Keratinocyte (primary cell): ENCODE measurements at regions not wholly inside any gene's neighbourhood (a gene's known extent, or its start where the extent isn't known, plus 50 kb on each side); places are given as distances from the start of the nearest gene placed in this dataset.

Source experiments
- EZH2 ChIP-seq: IDR thresholded peaks from one replicate; pipeline ENCODE4 v1.6.1; 2012; ENCODE audit warnings: inconsistent platforms, mild to moderate bottlenecking, low read length, moderate library complexity
- TF ChIP-seq, protein P1 (sequence below), 3 experiments: IDR thresholded peaks in 1 of 3; conservative IDR thresholded peaks in 1 of 3; optimal IDR thresholded peaks in 1 of 3; 2 replicates in 2 of 3; 3 replicates in 1 of 3; pipeline versions ENCODE3 to v1.5.1; 2011; ENCODE audit warnings: low read length in 3 of 3, mild to moderate bottlenecking in 3 of 3, moderate library complexity in 2 of 3, control low read depth in 1 of 3, inconsistent platforms in 1 of 3; ENCODE audit not compliant: insufficient read depth in 2 of 3; ENCODE audit errors: extremely low read depth in 1 of 3

GRCh38 chr1:83790446-83790845 is 208.5 kb downstream of the TTLL7 start:
- TF ChIP-seq, protein P1, sequence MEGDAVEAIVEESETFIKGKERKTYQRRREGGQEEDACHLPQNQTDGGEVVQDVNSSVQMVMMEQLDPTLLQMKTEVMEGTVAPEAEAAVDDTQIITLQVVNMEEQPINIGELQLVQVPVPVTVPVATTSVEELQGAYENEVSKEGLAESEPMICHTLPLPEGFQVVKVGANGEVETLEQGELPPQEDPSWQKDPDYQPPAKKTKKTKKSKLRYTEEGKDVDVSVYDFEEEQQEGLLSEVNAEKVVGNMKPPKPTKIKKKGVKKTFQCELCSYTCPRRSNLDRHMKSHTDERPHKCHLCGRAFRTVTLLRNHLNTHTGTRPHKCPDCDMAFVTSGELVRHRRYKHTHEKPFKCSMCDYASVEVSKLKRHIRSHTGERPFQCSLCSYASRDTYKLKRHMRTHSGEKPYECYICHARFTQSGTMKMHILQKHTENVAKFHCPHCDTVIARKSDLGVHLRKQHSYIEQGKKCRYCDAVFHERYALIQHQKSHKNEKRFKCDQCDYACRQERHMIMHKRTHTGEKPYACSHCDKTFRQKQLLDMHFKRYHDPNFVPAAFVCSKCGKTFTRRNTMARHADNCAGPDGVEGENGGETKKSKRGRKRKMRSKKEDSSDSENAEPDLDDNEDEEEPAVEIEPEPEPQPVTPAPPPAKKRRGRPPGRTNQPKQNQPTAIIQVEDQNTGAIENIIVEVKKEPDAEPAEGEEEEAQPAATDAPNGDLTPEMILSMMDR (optimal IDR thresholded peaks at IDR 0.05 in 1 of 3, IDR thresholded peaks at IDR 0.05 in 1 of 3, conservative IDR thresholded peaks at IDR 0.05 in 1 of 3; ENCODE audit: extremely low read depth in 1 of 3, insufficient read depth in 2 of 3, low read length in 3 of 3), result no peak
- no peak for TF ChIP-seq EZH2
